ENCODE measurements at regions not wholly inside any gene's neighbourhood (a gene's known extent, or its start where the extent isn't known, plus 50 kb on each side); places are given as distances from the start of the nearest gene placed in this dataset.

- DNase-seq, result no peak
Observed at GRCh38 chr18:10397004-10397403, 57.4 kb upstream of the APCDD1 start.

GRCh38 chr18:10398571-10398970 lies 55.9 kb upstream of the APCDD1 start:
- DNase-seq, result no peak

GRCh38 chr18:10399465-10399864 lies 55.0 kb upstream of the APCDD1 start:
- no peak for DNase-seq

GRCh38 chr18:10400534-10401307 lies 53.7 kb upstream of the APCDD1 start:
- DNase-seq, result no peak

- no peak for DNase-seq
Observed at GRCh38 chr18:10401521-10401920, 52.9 kb upstream of the APCDD1 start.

- no peak for DNase-seq
Observed at GRCh38 chr18:10401930-10402329, 52.5 kb upstream of the APCDD1 start.

- no peak for DNase-seq
Observed at GRCh38 chr18:10402871-10403559, 51.4 kb upstream of the APCDD1 start.

GRCh38 chr18:10403708-10404107 lies 50.7 kb upstream of the APCDD1 start:
- no peak for DNase-seq

- no peak for DNase-seq
Observed at GRCh38 chr18:10404168-10404567, 50.3 kb upstream of the APCDD1 start.
